ENCODE measurements at regions not wholly inside any gene's neighbourhood (a gene's known extent, or its start where the extent isn't known, plus 50 kb on each side); places are given as distances from the start of the nearest gene placed in this dataset.

- H3K4me3 ChIP-seq (ENCODE audit: low read depth, low read length), result no peak overlapping the region
- TF ChIP-seq CTCF (IDR thresholded peaks at IDR 0.05; ENCODE audit: borderline replicate concordance, insufficient read depth, low read depth, low read length), result no peak
These were observed 561.1 kb upstream of the ACO1 start for GRCh38 chr9:31823365-31823764.

GRCh38 chr9:31824860-31825259 is 559.6 kb upstream of the ACO1 start:
- TF ChIP-seq CTCF (IDR thresholded peaks at IDR 0.05; ENCODE audit: borderline replicate concordance, insufficient read depth, low read depth, low read length), result no peak
- H3K4me3 ChIP-seq (ENCODE audit: low read depth, low read length), result no peak overlapping the region

GRCh38 chr9:31837211-31837610 is 547.2 kb upstream of the ACO1 start:
- no peak overlapping the region for H3K4me3 ChIP-seq (ENCODE audit: low read depth, low read length)
- no peak for TF ChIP-seq CTCF (IDR thresholded peaks at IDR 0.05; ENCODE audit: borderline replicate concordance, insufficient read depth, low read depth, low read length)

GRCh38 chr9:31839273-31839672 is 545.2 kb upstream of the ACO1 start:
- TF ChIP-seq CTCF (IDR thresholded peaks at IDR 0.05; ENCODE audit: borderline replicate concordance, insufficient read depth, low read depth, low read length), result no peak
- H3K4me3 ChIP-seq (ENCODE audit: low read depth, low read length), result no peak overlapping the region

GRCh38 chr9:31840702-31841101 is 543.7 kb upstream of the ACO1 start:
- H3K4me3 ChIP-seq (ENCODE audit: low read depth, low read length), result no peak overlapping the region
- no peak for TF ChIP-seq CTCF (IDR thresholded peaks at IDR 0.05; ENCODE audit: borderline replicate concordance, insufficient read depth, low read depth, low read length)

GRCh38 chr9:31847963-31848362 is 536.5 kb upstream of the ACO1 start:
- TF ChIP-seq CTCF (IDR thresholded peaks at IDR 0.05; ENCODE audit: borderline replicate concordance, insufficient read depth, low read depth, low read length), result no peak

GRCh38 chr9:31848505-31849285 is 535.7 kb upstream of the ACO1 start:
- TF ChIP-seq CTCF (IDR thresholded peaks at IDR 0.05; ENCODE audit: borderline replicate concordance, insufficient read depth, low read depth, low read length), result no peak
- no peak overlapping the region for H3K4me3 ChIP-seq (ENCODE audit: low read depth, low read length)

More at GRCh38 chr9:31847963-31848362, 536.5 kb upstream of the ACO1 start:
- no peak overlapping the region for H3K4me3 ChIP-seq (ENCODE audit: low read depth, low read length)

All from GM12875 (cell line).